ENCODE measurements at regions not wholly inside any gene's neighbourhood (a gene's known extent, or its start where the extent isn't known, plus 50 kb on each side); places are given as distances from the start of the nearest gene placed in this dataset.
"Not testable (repeated sequence)": the region's sequence is repeated elsewhere in the genome, so short reads cannot be mapped to it uniquely, and the experiment has no call there.

- TF ChIP-seq, protein P1, sequence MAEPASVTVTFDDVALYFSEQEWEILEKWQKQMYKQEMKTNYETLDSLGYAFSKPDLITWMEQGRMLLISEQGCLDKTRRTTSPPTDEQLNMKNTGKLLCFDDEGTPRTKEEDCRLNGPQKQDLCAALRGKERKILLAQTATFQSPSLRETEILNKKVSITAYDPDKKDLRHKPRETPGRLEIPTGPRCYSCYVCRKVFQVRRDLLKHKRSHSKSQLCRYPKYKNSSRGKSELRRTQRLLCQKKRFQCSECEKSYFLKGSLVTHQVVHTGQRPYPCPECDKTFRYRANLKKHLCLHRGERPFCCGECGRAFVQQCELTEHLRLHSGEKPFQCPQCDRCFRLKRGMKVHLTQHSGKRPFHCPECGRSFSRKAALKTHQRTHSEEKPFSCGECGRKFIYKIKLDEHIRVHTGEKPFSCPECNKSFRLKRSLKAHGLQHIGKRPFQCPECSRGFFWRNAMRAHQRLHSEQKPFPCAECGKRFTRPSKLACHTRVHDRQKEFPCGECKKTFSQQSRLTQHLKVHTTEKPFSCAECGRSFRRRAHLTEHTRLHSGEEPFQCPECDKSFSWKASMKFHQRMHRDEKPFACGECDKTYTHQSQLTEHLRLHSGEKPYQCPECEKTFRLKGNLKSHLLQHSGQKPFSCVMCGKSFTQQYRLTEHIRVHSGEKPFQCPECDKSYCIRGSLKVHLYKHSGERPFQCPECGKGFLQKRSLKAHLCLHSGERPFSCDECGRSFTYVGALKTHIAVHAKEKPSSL (CRISPR knock-in tag; conservative IDR thresholded peaks at IDR 0.05) = no peak
- TF ChIP-seq NR2C2 (CRISPR knock-in tag; IDR thresholded peaks at IDR 0.05) = no peak
- no peak for TF ChIP-seq ZNF232 (CRISPR knock-in tag; IDR thresholded peaks at IDR 0.05)
These were observed 58.8 kb upstream of the MAN1A2 start (continued) for GRCh38 chr1:117308311-117308916.

DNA sequence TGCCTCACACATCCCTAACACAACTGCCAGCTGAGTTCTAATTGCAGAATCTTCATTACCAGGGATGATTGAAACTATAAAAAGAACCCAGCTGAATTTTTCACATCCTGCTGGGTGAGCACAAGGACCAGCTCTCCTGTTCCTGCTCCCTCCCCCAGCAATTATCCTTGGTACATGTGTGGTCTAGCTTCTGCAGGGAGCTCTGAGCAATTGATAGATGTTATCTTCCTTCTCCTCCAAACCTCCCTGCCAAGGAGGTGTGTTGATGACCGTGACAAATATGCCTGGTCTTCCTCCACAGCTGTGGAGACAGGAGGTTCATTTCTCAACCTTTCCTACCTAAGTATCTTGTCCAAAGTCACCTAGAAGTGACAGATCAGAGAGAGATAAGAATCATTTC, 65.3 kb upstream of the MAN1A2 start:
- DNase-seq (ENCODE audit: low spot score) = no peak
- H3K36me3 Mint-ChIP-seq = peaks cover 6% of the 10 kb centered on the region; the same call in 1 of the 2 replicates
- peaks cover 13% of the 10 kb centered on the region; the same call in 1 of the 2 replicates for H3K9me3 Mint-ChIP-seq
- no peak overlapping the region for H3K4me3 Mint-ChIP-seq
- no peaks in the 10 kb centered on the region; the same call in none of the 2 replicates for H3K27me3 Mint-ChIP-seq (ENCODE audit: low read depth)
- H3K4me1 Mint-ChIP-seq = peaks cover 5% of the 10 kb centered on the region; the same call in 1 of the 2 replicates
- ChIA-PET POLR2A (no interaction called here), CTCF (no interaction called here)
- no peak overlapping the region for H3K27ac Mint-ChIP-seq
- no peak for ATAC-seq
- TF ChIP-seq NFATC4 (CRISPR knock-in tag; IDR thresholded peaks at IDR 0.05) = no peak
- no peak for TF ChIP-seq ZNF671 (CRISPR knock-in tag; IDR thresholded peaks at IDR 0.05)
- TF ChIP-seq, protein P2, sequence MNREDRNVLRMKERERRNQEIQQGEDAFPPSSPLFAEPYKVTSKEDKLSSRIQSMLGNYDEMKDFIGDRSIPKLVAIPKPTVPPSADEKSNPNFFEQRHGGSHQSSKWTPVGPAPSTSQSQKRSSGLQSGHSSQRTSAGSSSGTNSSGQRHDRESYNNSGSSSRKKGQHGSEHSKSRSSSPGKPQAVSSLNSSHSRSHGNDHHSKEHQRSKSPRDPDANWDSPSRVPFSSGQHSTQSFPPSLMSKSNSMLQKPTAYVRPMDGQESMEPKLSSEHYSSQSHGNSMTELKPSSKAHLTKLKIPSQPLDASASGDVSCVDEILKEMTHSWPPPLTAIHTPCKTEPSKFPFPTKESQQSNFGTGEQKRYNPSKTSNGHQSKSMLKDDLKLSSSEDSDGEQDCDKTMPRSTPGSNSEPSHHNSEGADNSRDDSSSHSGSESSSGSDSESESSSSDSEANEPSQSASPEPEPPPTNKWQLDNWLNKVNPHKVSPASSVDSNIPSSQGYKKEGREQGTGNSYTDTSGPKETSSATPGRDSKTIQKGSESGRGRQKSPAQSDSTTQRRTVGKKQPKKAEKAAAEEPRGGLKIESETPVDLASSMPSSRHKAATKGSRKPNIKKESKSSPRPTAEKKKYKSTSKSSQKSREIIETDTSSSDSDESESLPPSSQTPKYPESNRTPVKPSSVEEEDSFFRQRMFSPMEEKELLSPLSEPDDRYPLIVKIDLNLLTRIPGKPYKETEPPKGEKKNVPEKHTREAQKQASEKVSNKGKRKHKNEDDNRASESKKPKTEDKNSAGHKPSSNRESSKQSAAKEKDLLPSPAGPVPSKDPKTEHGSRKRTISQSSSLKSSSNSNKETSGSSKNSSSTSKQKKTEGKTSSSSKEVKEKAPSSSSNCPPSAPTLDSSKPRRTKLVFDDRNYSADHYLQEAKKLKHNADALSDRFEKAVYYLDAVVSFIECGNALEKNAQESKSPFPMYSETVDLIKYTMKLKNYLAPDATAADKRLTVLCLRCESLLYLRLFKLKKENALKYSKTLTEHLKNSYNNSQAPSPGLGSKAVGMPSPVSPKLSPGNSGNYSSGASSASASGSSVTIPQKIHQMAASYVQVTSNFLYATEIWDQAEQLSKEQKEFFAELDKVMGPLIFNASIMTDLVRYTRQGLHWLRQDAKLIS (CRISPR knock-in tag; IDR thresholded peaks at IDR 0.05; ENCODE audit: borderline replicate concordance) = no peak
- TF ChIP-seq, protein P3, sequence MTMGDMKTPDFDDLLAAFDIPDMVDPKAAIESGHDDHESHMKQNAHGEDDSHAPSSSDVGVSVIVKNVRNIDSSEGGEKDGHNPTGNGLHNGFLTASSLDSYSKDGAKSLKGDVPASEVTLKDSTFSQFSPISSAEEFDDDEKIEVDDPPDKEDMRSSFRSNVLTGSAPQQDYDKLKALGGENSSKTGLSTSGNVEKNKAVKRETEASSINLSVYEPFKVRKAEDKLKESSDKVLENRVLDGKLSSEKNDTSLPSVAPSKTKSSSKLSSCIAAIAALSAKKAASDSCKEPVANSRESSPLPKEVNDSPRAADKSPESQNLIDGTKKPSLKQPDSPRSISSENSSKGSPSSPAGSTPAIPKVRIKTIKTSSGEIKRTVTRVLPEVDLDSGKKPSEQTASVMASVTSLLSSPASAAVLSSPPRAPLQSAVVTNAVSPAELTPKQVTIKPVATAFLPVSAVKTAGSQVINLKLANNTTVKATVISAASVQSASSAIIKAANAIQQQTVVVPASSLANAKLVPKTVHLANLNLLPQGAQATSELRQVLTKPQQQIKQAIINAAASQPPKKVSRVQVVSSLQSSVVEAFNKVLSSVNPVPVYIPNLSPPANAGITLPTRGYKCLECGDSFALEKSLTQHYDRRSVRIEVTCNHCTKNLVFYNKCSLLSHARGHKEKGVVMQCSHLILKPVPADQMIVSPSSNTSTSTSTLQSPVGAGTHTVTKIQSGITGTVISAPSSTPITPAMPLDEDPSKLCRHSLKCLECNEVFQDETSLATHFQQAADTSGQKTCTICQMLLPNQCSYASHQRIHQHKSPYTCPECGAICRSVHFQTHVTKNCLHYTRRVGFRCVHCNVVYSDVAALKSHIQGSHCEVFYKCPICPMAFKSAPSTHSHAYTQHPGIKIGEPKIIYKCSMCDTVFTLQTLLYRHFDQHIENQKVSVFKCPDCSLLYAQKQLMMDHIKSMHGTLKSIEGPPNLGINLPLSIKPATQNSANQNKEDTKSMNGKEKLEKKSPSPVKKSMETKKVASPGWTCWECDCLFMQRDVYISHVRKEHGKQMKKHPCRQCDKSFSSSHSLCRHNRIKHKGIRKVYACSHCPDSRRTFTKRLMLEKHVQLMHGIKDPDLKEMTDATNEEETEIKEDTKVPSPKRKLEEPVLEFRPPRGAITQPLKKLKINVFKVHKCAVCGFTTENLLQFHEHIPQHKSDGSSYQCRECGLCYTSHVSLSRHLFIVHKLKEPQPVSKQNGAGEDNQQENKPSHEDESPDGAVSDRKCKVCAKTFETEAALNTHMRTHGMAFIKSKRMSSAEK (CRISPR knock-in tag; IDR thresholded peaks at IDR 0.05; ENCODE audit: borderline replicate concordance) = no peak
- TF ChIP-seq FOXK1 (CRISPR knock-in tag; IDR thresholded peaks at IDR 0.05) = no peak
- TF ChIP-seq ZNF138 (CRISPR knock-in tag; conservative IDR thresholded peaks at IDR 0.05) = no peak
- no peak for TF ChIP-seq IRF2 (CRISPR knock-in tag; IDR thresholded peaks at IDR 0.05; ENCODE audit: borderline replicate concordance, low read depth)
- no peak for TF ChIP-seq NR3C1 (CRISPR knock-in tag; conservative IDR thresholded peaks at IDR 0.05; ENCODE audit: low read depth)
- no peak for TF ChIP-seq TEAD1 (CRISPR knock-in tag; IDR thresholded peaks at IDR 0.05)

DNA sequence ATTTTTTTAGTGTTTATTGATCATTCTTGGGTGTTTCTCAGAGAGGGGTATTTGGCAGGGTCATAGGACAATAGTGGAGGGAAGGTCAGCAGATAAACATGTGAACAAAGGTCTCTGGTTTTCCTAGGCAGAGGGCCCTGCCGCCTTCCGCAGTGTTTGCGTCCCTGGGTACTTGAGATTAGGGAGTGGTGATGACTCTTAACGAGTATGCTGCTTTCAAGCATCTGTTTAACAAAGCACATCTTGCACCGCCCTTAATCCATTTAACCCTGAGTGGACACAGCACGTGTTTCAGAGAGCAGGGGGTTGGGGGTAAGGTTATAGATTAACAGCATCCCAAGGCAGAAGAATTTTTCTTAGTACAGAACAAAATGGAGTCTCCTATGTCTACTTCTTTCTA, 67.1 kb upstream of the MAN1A2 start:
- CTCF ChIA-PET = not testable (repeated sequence)

More for the DNA sequence above, 67.1 kb upstream of the MAN1A2 start:
- ATAC-seq; H3K4me1 Mint-ChIP-seq; H3K27me3 Mint-ChIP-seq (ENCODE audit: low read depth); H3K27ac Mint-ChIP-seq; H3K36me3 Mint-ChIP-seq; POLR2A ChIA-PET; DNase-seq (ENCODE audit: low spot score); H3K4me3 Mint-ChIP-seq: not testable (repeated sequence)
- H3K9me3 Mint-ChIP-seq = peaks cover 13% of the 10 kb centered on the region; the same call in 1 of the 2 replicates

All from WTC11 (cell line).